Neural cell (in vitro differentiated cells): ENCODE measurements at regions not wholly inside any gene's neighbourhood (a gene's known extent, or its start where the extent isn't known, plus 50 kb on each side); places are given as distances from the start of the nearest gene placed in this dataset.

ENCODE experiments used
- H2AFZ ChIP-seq: fragments of 200-600, 300-800 bp; sonication (generic), shearing (Covaris generic); 2 replicates; pipeline ENCODE4 v1.6.0; 2014; ENCODE audit warnings: low read depth, mild to moderate bottlenecking, antibody characterized with exemption, low read length, moderate library complexity
- H3F3A ChIP-seq: fragments of 200-600 bp; shearing (Covaris generic); 2 replicates; pipeline ENCODE4 v1.6.1; 2016; ENCODE audit warnings: mild to moderate bottlenecking, moderate library complexity, mixed read lengths, antibody characterized with exemption, low read length; ENCODE audit not compliant: insufficient read depth, poor library complexity, severe bottlenecking
- H3K27ac ChIP-seq: fragments of 200-600, 300-800 bp; sonication (generic), shearing (Covaris generic); 2 replicates; pipeline ENCODE4 v1.5.1; 2014; ENCODE audit warnings: mild to moderate bottlenecking, low read length, moderate library complexity
- H3K27me3 ChIP-seq: fragments of 300-800, 200-600 bp; sonication (generic), shearing (Covaris generic); 2 replicates; pipeline ENCODE4 v1.6.0; 2014; ENCODE audit warnings: mild to moderate bottlenecking, low read depth, low read length, moderate library complexity; ENCODE audit not compliant: insufficient read depth
- H3K36me3 ChIP-seq: fragments of 300-800, 200-600 bp; sonication (generic), shearing (Covaris generic); 2 replicates; pipeline ENCODE4 v1.5.1; 2014; ENCODE audit warnings: mild to moderate bottlenecking, antibody characterized with exemption, low read length, moderate library complexity; ENCODE audit not compliant: insufficient read depth
- H3K4me2 ChIP-seq: fragments of 300-800, 200-600 bp; sonication (generic), shearing (Covaris generic); 2 replicates; pipeline ENCODE4 v1.6.0; 2014; ENCODE audit warnings: mild to moderate bottlenecking, low read length
- H3K4me3 ChIP-seq: fragments of 300-800, 200-600 bp; sonication (generic), shearing (Covaris generic); 2 replicates; pipeline ENCODE4 v1.5.1; 2014; ENCODE audit warnings: mild to moderate bottlenecking, low read length, moderate library complexity
- H3K79me2 ChIP-seq: fragments of 200-600 bp; shearing (Covaris generic); replicated peaks from 2 replicates; pipeline ENCODE4 v1.6.0; 2014; ENCODE audit warnings: mild to moderate bottlenecking, low read length, moderate library complexity; ENCODE audit not compliant: insufficient read depth
- H3K9ac ChIP-seq: fragments of 300-800, 200-600 bp; sonication (generic), shearing (Covaris generic); 2 replicates; pipeline ENCODE4 v1.6.1; 2016; ENCODE audit warnings: mild to moderate bottlenecking, low read length, mixed read lengths
- H3K9me2 ChIP-seq: fragments of 200-600 bp; shearing (Covaris generic); 2 replicates; pipeline ENCODE4 v1.6.1; 2016; ENCODE audit warnings: mild to moderate bottlenecking, low read length, mixed read lengths; ENCODE audit not compliant: insufficient read depth
- H3K9me3 ChIP-seq: fragments of 200-600, 300-800 bp; sonication (generic), shearing (Covaris generic); 2 replicates; pipeline ENCODE4 v1.6.1; 2016; ENCODE audit warnings: mild to moderate bottlenecking, mixed run types, low read length, moderate library complexity, mixed read lengths
- H4K20me1 ChIP-seq: fragments of 200-600 bp; shearing (Covaris generic); 2 replicates; pipeline ENCODE4 v1.6.1; 2016; ENCODE audit warnings: mild to moderate bottlenecking, mixed run types; ENCODE audit not compliant: insufficient read depth
- CTCF ChIP-seq: fragments of 450-650 bp; IDR thresholded peaks from 2 replicates; pipeline ENCODE4 v1.5.1; 2014; ENCODE audit warnings: antibody characterized with exemption, mild to moderate bottlenecking, moderate library complexity; ENCODE audit not compliant: poor library complexity, severe bottlenecking
- EP300 ChIP-seq: fragments of 450-650 bp; conservative IDR thresholded peaks from 2 replicates; pipeline ENCODE4 v1.6.1; 2014; ENCODE audit warnings: antibody characterized with exemption, mild to moderate bottlenecking, moderate library complexity; ENCODE audit not compliant: poor library complexity, severe bottlenecking
- EZH2 ChIP-seq: fragments of 200-600, 300-800 bp; shearing (Covaris generic), sonication (generic); IDR thresholded peaks from 2 replicates; pipeline ENCODE4 v1.6.1; 2014; ENCODE audit warnings: antibody characterized with exemption, low read length, borderline replicate concordance, mild to moderate bottlenecking; ENCODE audit not compliant: insufficient read depth, poor library complexity, severe bottlenecking
- MXI1 ChIP-seq: fragments of 450-650 bp; conservative IDR thresholded peaks from 2 replicates; pipeline ENCODE4 v1.6.1; 2014; ENCODE audit warnings: antibody characterized with exemption, mild to moderate bottlenecking; ENCODE audit not compliant: poor library complexity, severe bottlenecking
- POLR2AphosphoS5 ChIP-seq: IDR thresholded peaks from 2 replicates; pipeline ENCODE4 v1.6.1; 2012
- RAD21 ChIP-seq: fragments of 450-650 bp; conservative IDR thresholded peaks from 2 replicates; pipeline ENCODE4 v1.6.1; 2014; ENCODE audit warnings: antibody characterized with exemption, mild to moderate bottlenecking, moderate library complexity
- REST ChIP-seq: IDR thresholded peaks from 2 replicates; pipeline ENCODE4 v1.6.1; 2012; ENCODE audit warnings: borderline replicate concordance
- SMC3 ChIP-seq: fragments of 450-650 bp; conservative IDR thresholded peaks from 2 replicates; pipeline ENCODE4 v1.6.1; 2014; ENCODE audit warnings: antibody characterized with exemption, mild to moderate bottlenecking, moderate library complexity; ENCODE audit not compliant: poor library complexity
- TAF1 ChIP-seq: IDR thresholded peaks from 2 replicates; pipeline ENCODE4 v1.6.1; 2012; ENCODE audit warnings: low read depth

- Histone ChIP-seq H3K27me3 (no peaks in the 10 kb centered on the region), H3F3A (peaks cover 5% of the 10 kb centered on the region), H2AFZ (no peak overlapping the region), H3K4me3 (no peak overlapping the region), H3K9me3 (no peaks in the 10 kb centered on the region), H3K9ac (no peak overlapping the region), H3K79me2 (peaks cover 4% of the 10 kb centered on the region), H4K20me1 (no peaks in the 10 kb centered on the region), H3K4me2 (no peak overlapping the region), H3K27ac (no peak overlapping the region), H3K9me2 (no peaks in the 10 kb centered on the region), H3K36me3 (no peaks in the 10 kb centered on the region)
- TF ChIP-seq EZH2 (no peak), EP300 (no peak), TAF1 (no peak), RAD21 (no peak), CTCF (no peak), POLR2AphosphoS5 (no peak), SMC3 (no peak), REST (no peak), MXI1 (no peak)
Measured at GRCh38 chr6:21847711-21848480, 254.3 kb downstream of the SOX4 start.

GRCh38 chr6:21850691-21851090 lies 257.1 kb downstream of the SOX4 start:
- Histone ChIP-seq H3K9me2 (no peaks in the 10 kb centered on the region), H3K27me3 (no peaks in the 10 kb centered on the region), H3K9ac (no peak overlapping the region), H3K4me3 (no peak overlapping the region), H4K20me1 (no peaks in the 10 kb centered on the region), H3K36me3 (no peaks in the 10 kb centered on the region), H2AFZ (no peak overlapping the region), H3K27ac (no peak overlapping the region), H3K79me2 (peaks cover 3% of the 10 kb centered on the region), H3K4me2 (no peak overlapping the region), H3F3A (no peaks in the 10 kb centered on the region), H3K9me3 (no peaks in the 10 kb centered on the region)
- TF ChIP-seq TAF1 (no peak), CTCF (no peak), SMC3 (no peak), EP300 (no peak), MXI1 (no peak), EZH2 (no peak), RAD21 (no peak), POLR2AphosphoS5 (no peak), REST (no peak)
